Astrocyte (in vitro differentiated cells and primary cell): ENCODE measurements at regions not wholly inside any gene's neighbourhood (a gene's known extent, or its start where the extent isn't known, plus 50 kb on each side); places are given as distances from the start of the nearest gene placed in this dataset.

Source experiments
- DNase-seq: peaks from one replicate; pipeline ENCODE4 v3.0.0-alpha.2; 2010; ENCODE audit warnings: low read depth
- FAIRE-seq: peaks from 2 replicates; lab custom pipeline; 2011; peaks lifted over from hg19 to GRCh38; lab: Jason Lieb, UNC
- H2AFZ ChIP-seq: 2 replicates; pipeline ENCODE4 v1.6.0; 2012; ENCODE audit warnings: low read depth, low read length, inconsistent platforms
- H3K27ac ChIP-seq: 2 replicates; pipeline ENCODE4 v1.5.1; 2011; ENCODE audit warnings: low read depth, low read length, inconsistent platforms
- H3K27me3 ChIP-seq: 2 replicates; pipeline ENCODE4 v1.6.0; 2011; ENCODE audit warnings: low read length, inconsistent platforms; ENCODE audit not compliant: insufficient read depth
- H3K36me3 ChIP-seq: 2 replicates; pipeline ENCODE4 v1.5.1; 2011; ENCODE audit warnings: low read length, inconsistent platforms; ENCODE audit not compliant: insufficient read depth
- H3K4me1 ChIP-seq: 2 replicates; pipeline ENCODE4 v1.5.1; 2011; ENCODE audit warnings: low read length, inconsistent platforms; ENCODE audit not compliant: insufficient read depth
- H3K4me2 ChIP-seq: 2 replicates; pipeline ENCODE4 v1.6.0; 2012; ENCODE audit warnings: low read length, inconsistent platforms
- H3K4me3 ChIP-seq: 2 replicates; pipeline ENCODE4 v1.5.1; 2011; ENCODE audit warnings: low read depth, mild to moderate bottlenecking, low read length, inconsistent platforms; ENCODE audit not compliant: insufficient read depth
- H3K79me2 ChIP-seq: 2 replicates; pipeline ENCODE4 v1.6.0; 2012; ENCODE audit warnings: mild to moderate bottlenecking, low read length, inconsistent platforms; ENCODE audit not compliant: insufficient read depth
- H3K9ac ChIP-seq: 2 replicates; pipeline ENCODE4 v1.6.0; 2012; ENCODE audit warnings: mild to moderate bottlenecking, low read length, inconsistent platforms
- H3K9me3 ChIP-seq: 2 replicates; pipeline ENCODE4 v1.5.1; 2012; ENCODE audit warnings: low read depth, mild to moderate bottlenecking, low read length, inconsistent platforms; ENCODE audit not compliant: insufficient read depth
- H4K20me1 ChIP-seq: 2 replicates; pipeline ENCODE4 v1.6.0; 2012; ENCODE audit warnings: low read length, inconsistent platforms; ENCODE audit not compliant: insufficient read depth
- H3K27ac Mint-ChIP-seq: one replicate; pipeline ENCODE4 v1.8.0; 2021; ENCODE audit warnings: mild to moderate bottlenecking, mixed read lengths; ENCODE audit not compliant: unreplicated experiment
- H3K27me3 Mint-ChIP-seq: one replicate; pipeline ENCODE4 v1.8.0; 2021; ENCODE audit warnings: low read depth, mixed read lengths; ENCODE audit not compliant: unreplicated experiment
- H3K36me3 Mint-ChIP-seq: one replicate; pipeline ENCODE4 v1.8.0; 2021; ENCODE audit warnings: low read depth, mixed read lengths; ENCODE audit not compliant: unreplicated experiment
- H3K4me1 Mint-ChIP-seq: one replicate; pipeline ENCODE4 v1.8.0; 2021; ENCODE audit warnings: low read depth, mixed read lengths; ENCODE audit not compliant: unreplicated experiment
- H3K4me3 Mint-ChIP-seq: one replicate; pipeline ENCODE4 v1.8.0; 2021; ENCODE audit warnings: mild to moderate bottlenecking, moderate library complexity, mixed read lengths; ENCODE audit not compliant: unreplicated experiment
- H3K9me3 Mint-ChIP-seq: one replicate; pipeline ENCODE4 v1.8.0; 2021; ENCODE audit warnings: mild to moderate bottlenecking, mixed read lengths; ENCODE audit not compliant: unreplicated experiment
- CTCF ChIP-seq: IDR thresholded peaks from 2 replicates; pipeline ENCODE4 v1.5.1; 2011; ENCODE audit warnings: low read depth, mild to moderate bottlenecking, inconsistent platforms, low read length, moderate library complexity; ENCODE audit not compliant: insufficient read depth
- EZH2 ChIP-seq: IDR thresholded peaks from 2 replicates; pipeline ENCODE4 v1.6.1; 2012; ENCODE audit warnings: mild to moderate bottlenecking, low read length, inconsistent platforms; ENCODE audit not compliant: insufficient read depth

- Mint-ChIP-seq H3K4me3 (no peak overlapping the region), H3K36me3 (no peaks in the 10 kb centered on the region), H3K4me1 (peaks cover 2% of the 10 kb centered on the region), H3K9me3 (peaks cover 7% of the 10 kb centered on the region), H3K27ac (no peak overlapping the region), H3K27me3 (no peaks in the 10 kb centered on the region)
- FAIRE-seq (no peak), DNase-seq (no peak)
- Histone ChIP-seq H3K27ac (no peak overlapping the region), H3K4me1 (no peaks in the 10 kb centered on the region), H3K36me3 (no peaks in the 10 kb centered on the region), H3K4me2 (no peak overlapping the region), H3K79me2 (no peaks in the 10 kb centered on the region), H3K9me3 (no peaks in the 10 kb centered on the region), H2AFZ (no peak overlapping the region), H3K27me3 (no peaks in the 10 kb centered on the region), H4K20me1 (no peaks in the 10 kb centered on the region), H3K4me3 (no peak overlapping the region), H3K9ac (no peak overlapping the region)
- no peak for TF ChIP-seq EZH2
- no peak for TF ChIP-seq CTCF
These were observed 107.4 kb downstream of the TMEM200C start for GRCh38 chr18:5787936-5788335.

- Histone ChIP-seq H3K36me3 (no peaks in the 10 kb centered on the region), H3K4me1 (no peaks in the 10 kb centered on the region), H3K27me3 (no peaks in the 10 kb centered on the region), H3K4me3 (no peak overlapping the region), H3K9ac (no peak overlapping the region), H3K4me2 (no peak overlapping the region), H3K27ac (no peak overlapping the region), H3K79me2 (no peaks in the 10 kb centered on the region), H4K20me1 (no peaks in the 10 kb centered on the region), H2AFZ (no peak overlapping the region), H3K9me3 (no peaks in the 10 kb centered on the region)
- H3K4me3 Mint-ChIP-seq = no peak overlapping the region
- H3K27me3 Mint-ChIP-seq = no peaks in the 10 kb centered on the region
- TF ChIP-seq EZH2 = no peak
- TF ChIP-seq CTCF = no peak
- H3K27ac Mint-ChIP-seq = no peak overlapping the region
- H3K9me3 Mint-ChIP-seq = peaks cover 5% of the 10 kb centered on the region
- FAIRE-seq (no peak), DNase-seq (no peak)
- H3K4me1 Mint-ChIP-seq = no peaks in the 10 kb centered on the region
- no peaks in the 10 kb centered on the region for H3K36me3 Mint-ChIP-seq
These were observed 115.4 kb downstream of the TMEM200C start for GRCh38 chr18:5779922-5780321.

GRCh38 chr18:5772306-5773105 lies 122.8 kb downstream of the TMEM200C start:
- peak overlapping the region; percentile 38 for H2AFZ ChIP-seq
- no peak for DNase-seq

More at GRCh38 chr18:5772306-5773105, 122.8 kb downstream of the TMEM200C start:
- Histone ChIP-seq H3K9me3 (no peaks in the 10 kb centered on the region), H3K36me3 (no peaks in the 10 kb centered on the region), H3K79me2 (no peaks in the 10 kb centered on the region), H3K4me2 (no peak overlapping the region), H3K4me1 (no peaks in the 10 kb centered on the region), H3K9ac (no peak overlapping the region), H3K4me3 (no peak overlapping the region), H4K20me1 (no peaks in the 10 kb centered on the region), H3K27ac (no peak overlapping the region), H3K27me3 (no peaks in the 10 kb centered on the region)
- no peak overlapping the region for H3K27ac Mint-ChIP-seq
- TF ChIP-seq EZH2 (no peak), CTCF (no peak)
- no peak for FAIRE-seq
- H3K36me3 Mint-ChIP-seq = no peaks in the 10 kb centered on the region
- peaks cover 8% of the 10 kb centered on the region for H3K27me3 Mint-ChIP-seq
- no peak overlapping the region for H3K4me3 Mint-ChIP-seq
- H3K4me1 Mint-ChIP-seq = no peaks in the 10 kb centered on the region
- peaks cover 2% of the 10 kb centered on the region for H3K9me3 Mint-ChIP-seq
